Endometrium (tissue), 2 donors: ENCODE measurements at regions not wholly inside any gene's neighbourhood (a gene's known extent, or its start where the extent isn't known, plus 50 kb on each side); places are given as distances from the start of the nearest gene placed in this dataset.
A peak's percentile ranks its signal among the peaks of the same experiment; 100 is the strongest.
"Not testable (repeated sequence)": the region's sequence is repeated elsewhere in the genome, so short reads cannot be mapped to it uniquely, and the experiment has no call there.

Source experiments
- FAIRE-seq: peaks from 2 replicates; lab custom pipeline; 2012; peaks lifted over from hg19 to GRCh38; lab: Jason Lieb, UNC
- donor health status: control.
- donor health status: control.

DNA sequence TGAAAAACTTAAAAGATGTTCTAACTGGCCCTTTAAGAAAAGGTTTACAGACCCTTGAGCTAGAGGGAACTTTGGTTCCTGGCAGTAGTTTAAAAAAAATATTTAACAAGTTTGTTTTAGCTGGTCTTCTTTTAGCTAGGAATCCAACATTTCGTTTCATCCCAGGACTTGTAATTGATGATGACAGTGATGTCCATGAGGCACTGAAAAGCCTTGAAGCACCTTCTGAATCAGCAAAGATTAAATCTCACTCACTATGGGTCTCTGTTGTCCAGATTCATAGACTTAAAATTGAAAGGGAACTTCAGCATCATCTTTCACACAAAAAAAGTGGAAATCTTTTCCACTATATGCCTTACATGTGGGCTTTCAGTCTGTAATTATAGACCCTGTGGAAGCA is 102.9 kb upstream of the ETAA1 start:
- no peak for FAIRE-seq

GRCh38 chr2:67295406-67295805 is 101.7 kb upstream of the ETAA1 start:
- FAIRE-seq = no peak

DNA sequence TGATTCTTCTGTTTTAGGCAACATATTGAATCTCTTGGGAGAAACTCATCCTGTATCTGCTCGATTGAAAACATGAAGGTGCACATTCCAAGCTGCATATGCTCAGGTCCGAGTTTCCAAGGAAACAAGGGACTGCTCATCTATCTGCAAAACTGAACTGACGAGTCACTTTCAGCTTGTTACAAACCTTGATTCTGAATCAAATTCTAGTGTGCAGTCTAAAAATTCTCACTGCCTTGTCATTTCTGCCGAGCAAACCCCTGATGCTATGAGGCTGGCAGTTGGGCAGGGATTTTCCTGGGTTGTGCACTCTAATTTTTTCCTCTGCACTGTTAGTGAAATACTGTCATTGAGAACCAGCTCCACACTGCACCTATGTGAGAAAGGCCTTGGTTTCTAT is 101.3 kb upstream of the ETAA1 start:
- no peak for FAIRE-seq

- FAIRE-seq = no peak
Measured at GRCh38 chr2:67304300-67304890, 92.7 kb upstream of the ETAA1 start.

GRCh38 chr2:67309281-67309680 is 87.9 kb upstream of the ETAA1 start:
- no peak for FAIRE-seq

DNA sequence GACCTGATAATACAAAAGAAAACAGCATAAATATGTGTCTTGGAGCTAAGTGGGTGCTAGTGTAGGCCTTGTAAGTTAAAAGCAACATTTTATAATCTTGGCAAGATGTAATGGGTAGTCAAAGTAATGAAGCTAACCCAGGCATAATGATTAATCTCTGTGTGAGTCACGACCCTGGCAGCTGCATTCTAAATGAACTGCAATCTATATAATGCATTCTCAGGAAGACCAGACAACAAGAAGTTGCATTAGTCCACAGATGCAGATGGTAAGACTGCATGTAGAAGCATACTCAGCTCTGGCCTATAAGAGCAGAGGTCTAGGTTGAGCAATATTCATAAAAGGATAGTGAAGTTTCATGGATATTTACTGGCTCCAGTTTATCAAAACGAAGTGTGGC is 85.6 kb upstream of the ETAA1 start:
- no peak for FAIRE-seq

DNA sequence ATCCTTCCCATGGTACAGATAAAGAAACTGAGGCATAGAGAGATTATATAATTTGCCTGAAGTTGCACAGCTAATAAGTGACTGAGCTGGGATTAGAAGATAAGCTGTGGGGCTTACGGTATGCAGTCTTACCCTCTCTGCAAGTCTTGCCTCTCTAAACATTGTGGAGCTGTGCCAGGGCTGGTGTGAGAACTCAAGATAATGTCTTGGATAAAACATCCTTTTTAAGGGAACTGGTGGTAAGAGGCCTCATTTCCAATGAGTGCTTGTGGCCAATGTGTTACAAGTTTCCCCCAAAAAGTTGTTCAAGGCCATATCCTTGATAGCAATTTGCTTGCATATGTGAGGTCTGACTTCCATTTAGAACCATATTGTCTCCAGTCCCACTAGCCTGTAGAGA is 84.3 kb upstream of the ETAA1 start:
- FAIRE-seq = no peak

GRCh38 chr2:67313536-67313935 is 83.6 kb upstream of the ETAA1 start:
- no peak for FAIRE-seq

DNA sequence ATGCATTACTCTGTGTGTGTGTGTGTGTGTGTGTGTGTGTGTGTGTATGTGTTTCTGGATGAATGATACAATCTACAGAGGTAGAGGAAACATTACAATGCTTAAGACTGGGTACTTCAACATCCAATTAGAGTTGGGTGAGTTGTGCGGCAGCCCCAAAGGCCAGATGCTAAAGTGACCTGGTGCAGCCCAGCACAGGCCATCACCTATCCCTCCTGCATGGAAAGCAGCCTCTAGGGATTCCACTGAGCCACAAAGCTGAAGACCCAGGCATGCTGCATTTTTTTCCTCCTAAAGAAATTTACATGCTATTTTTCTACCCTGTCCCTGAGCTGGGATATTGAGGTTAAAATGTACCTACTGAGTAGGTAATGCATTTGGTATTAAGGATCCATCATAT is 79.1 kb upstream of the ETAA1 start:
- FAIRE-seq = no peak

- FAIRE-seq = no peak
Measured at GRCh38 chr2:67318563-67318962, 78.6 kb upstream of the ETAA1 start.

GRCh38 chr2:67318993-67319481 is 78.1 kb upstream of the ETAA1 start:
- FAIRE-seq = no peak

- FAIRE-seq = peak; percentile 57
Measured at GRCh38 chr2:67320861-67321587, 76.1 kb upstream of the ETAA1 start.

- no peak for FAIRE-seq
Measured at GRCh38 chr2:67321588-67321903, 75.6 kb upstream of the ETAA1 start.

- FAIRE-seq = no peak
Measured at GRCh38 chr2:67322353-67323001, 74.7 kb upstream of the ETAA1 start.

- no peak for FAIRE-seq
Measured at GRCh38 chr2:67323209-67323991, 73.7 kb upstream of the ETAA1 start.

- FAIRE-seq = no peak
Measured at GRCh38 chr2:67329513-67329912, 67.6 kb upstream of the ETAA1 start.

GRCh38 chr2:67329951-67330350 is 67.2 kb upstream of the ETAA1 start:
- FAIRE-seq = no peak

- not testable (repeated sequence) for FAIRE-seq
Measured at GRCh38 chr2:67331419-67332086, 65.6 kb upstream of the ETAA1 start.

DNA sequence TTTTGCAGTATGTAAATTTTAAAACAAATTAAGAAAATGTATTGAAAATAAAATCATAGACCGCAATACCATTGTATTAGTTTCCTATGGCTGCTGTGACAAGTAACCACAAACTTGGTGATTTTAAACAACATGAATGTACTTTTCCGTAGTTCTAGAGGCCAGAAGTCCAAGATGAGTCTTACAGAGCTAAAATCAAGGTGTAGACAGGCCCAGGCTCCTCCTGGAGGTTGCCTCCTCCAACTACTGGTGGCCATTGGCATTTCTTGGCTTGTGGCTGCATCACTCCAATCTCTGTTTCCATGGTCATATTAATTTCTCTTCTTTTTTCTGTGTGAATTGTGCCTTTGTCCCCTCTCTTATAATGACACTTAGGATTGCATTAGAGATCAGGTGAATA is 59.2 kb upstream of the ETAA1 start:
- FAIRE-seq = no peak

DNA sequence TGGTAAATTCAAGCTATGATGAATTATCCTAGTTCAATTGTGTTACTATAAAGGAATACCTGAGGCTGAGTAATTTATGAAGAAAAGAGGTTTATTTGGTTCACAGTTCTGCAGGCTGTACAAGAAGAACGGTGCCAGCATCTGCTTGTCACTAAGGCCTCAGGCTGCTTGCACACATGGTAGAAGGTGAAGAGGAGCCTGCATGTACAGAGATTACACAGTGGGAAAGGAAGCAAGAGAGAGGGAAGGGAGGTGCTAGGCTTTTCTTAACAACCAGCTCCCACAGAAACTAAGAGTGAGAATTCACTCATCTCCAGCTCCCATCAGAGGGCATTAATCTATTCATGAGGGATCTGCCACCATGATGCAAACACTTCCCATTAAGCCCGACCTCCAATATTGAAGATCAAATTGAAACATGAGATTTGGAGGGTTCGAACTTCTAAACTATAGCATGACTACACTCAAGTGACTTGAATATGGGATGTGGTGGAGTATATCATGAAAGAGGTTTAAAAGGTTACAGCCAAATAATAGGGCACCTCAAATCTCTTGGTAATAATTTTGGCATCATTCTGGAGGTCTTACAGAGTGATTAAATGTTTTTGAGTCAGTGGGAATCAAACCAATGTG is 58.4 kb upstream of the ETAA1 start:
- FAIRE-seq = no peak

DNA sequence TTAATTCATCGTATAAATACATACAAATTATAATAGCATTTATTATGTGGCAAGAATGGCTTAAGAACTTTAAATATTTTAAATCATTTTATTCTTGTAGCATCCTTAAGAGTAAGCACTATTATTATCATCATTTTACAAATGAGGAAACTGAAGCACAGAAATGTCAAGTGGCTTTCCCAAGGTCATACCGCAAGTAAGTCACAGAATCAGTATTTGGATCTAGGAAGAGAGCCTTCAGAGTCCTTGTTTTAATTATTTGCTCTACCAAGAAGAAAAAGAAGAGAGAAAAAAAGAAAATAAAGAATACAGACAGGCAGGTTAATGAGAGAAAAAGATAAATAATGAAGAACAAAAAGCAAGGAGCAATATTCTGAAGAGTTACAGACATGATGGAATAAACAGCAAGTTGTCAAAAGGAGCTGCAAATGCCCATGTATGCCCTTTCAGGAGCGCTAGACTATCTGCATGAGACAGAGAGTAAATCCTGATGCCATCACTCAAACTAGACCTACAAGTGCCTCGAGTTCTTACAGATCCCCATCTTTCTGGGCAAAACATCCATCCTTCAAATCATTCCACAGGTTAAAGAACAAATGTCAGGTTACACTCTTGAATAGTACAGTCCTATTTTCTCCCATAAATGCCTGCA is 57.8 kb upstream of the ETAA1 start:
- no peak for FAIRE-seq
